ENCODE measurements at regions not wholly inside any gene's neighbourhood (a gene's known extent, or its start where the extent isn't known, plus 50 kb on each side); places are given as distances from the start of the nearest gene placed in this dataset.
"Not testable (repeated sequence)": the region's sequence is repeated elsewhere in the genome, so short reads cannot be mapped to it uniquely, and the experiment has no call there.

DNA sequence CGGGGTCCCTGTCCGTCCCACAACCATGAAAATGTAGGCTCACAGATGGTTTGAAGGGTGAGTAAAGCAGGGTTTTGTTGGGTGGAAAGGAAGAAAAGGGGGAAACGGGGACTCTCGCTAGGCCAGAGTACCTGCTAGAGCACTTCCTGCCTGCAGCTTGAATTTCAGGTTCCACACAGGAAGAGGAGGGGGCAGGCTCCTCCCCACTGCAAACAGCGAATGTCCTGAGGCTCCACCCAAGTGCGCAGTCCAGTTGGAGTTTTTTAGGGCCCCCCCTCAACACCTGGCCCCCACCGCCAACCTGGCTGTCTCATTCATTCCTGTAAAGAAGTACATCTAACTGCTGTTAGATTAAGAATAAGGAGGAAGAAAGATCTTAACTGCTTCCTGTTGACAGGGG lies 414.7 kb downstream of the SH2D4B start:
- DNase-seq (ENCODE audit: insufficient read length, low spot score): no peak
- FAIRE-seq: no peak
- TF ChIP-seq, protein P1, sequence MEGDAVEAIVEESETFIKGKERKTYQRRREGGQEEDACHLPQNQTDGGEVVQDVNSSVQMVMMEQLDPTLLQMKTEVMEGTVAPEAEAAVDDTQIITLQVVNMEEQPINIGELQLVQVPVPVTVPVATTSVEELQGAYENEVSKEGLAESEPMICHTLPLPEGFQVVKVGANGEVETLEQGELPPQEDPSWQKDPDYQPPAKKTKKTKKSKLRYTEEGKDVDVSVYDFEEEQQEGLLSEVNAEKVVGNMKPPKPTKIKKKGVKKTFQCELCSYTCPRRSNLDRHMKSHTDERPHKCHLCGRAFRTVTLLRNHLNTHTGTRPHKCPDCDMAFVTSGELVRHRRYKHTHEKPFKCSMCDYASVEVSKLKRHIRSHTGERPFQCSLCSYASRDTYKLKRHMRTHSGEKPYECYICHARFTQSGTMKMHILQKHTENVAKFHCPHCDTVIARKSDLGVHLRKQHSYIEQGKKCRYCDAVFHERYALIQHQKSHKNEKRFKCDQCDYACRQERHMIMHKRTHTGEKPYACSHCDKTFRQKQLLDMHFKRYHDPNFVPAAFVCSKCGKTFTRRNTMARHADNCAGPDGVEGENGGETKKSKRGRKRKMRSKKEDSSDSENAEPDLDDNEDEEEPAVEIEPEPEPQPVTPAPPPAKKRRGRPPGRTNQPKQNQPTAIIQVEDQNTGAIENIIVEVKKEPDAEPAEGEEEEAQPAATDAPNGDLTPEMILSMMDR (IDR thresholded peaks at IDR 0.05; ENCODE audit: insufficient read depth, missing control alignments): no peak

DNA sequence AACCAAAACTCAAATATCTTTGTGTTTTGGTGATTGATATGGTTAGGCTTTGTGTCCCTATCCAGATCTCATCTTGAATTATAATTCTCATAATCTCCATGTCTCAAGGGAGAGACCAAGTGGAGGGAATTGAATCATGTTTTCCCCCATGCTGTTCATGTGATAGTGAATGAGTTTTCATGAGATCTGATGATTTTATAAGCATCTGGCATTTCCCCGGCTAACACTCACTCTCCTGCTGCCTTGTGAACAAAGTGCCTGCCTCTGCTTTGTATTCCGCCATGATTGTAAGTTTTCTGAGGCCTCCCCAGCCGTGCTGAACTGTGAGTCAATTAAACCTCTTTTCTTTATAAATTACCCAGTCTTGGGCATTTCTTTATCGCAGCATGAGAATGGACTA lies 419.5 kb downstream of the SH2D4B start:
- no peak for FAIRE-seq

DNA sequence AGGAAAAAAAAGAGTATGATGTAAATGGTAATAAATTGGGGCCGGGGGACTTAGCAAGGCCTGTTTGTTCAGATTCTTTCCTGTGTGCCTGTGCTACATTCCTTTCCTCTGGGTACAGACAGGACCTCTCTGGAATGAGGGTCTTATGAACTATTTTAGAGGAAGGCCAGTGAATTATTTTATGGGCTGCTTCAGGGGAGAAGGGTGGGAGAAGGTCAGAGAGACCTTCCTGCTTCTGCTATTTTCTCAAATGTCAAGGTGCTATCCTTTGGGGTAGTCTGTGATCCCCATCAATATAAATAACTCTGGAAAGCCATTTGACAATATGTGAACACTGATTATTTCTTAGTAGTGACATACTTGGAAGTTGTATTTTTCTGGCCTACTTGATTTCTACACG lies 426.5 kb downstream of the SH2D4B start:
- FAIRE-seq (no peak), DNase-seq (ENCODE audit: insufficient read length, low spot score) (no peak)
- TF ChIP-seq, protein P1 (IDR thresholded peaks at IDR 0.05; ENCODE audit: insufficient read depth, missing control alignments): no peak

More for the DNA sequence above, 419.5 kb downstream of the SH2D4B start:
- TF ChIP-seq, protein P1 (IDR thresholded peaks at IDR 0.05; ENCODE audit: insufficient read depth, missing control alignments): no peak
- DNase-seq (ENCODE audit: insufficient read length, low spot score): no peak

DNA sequence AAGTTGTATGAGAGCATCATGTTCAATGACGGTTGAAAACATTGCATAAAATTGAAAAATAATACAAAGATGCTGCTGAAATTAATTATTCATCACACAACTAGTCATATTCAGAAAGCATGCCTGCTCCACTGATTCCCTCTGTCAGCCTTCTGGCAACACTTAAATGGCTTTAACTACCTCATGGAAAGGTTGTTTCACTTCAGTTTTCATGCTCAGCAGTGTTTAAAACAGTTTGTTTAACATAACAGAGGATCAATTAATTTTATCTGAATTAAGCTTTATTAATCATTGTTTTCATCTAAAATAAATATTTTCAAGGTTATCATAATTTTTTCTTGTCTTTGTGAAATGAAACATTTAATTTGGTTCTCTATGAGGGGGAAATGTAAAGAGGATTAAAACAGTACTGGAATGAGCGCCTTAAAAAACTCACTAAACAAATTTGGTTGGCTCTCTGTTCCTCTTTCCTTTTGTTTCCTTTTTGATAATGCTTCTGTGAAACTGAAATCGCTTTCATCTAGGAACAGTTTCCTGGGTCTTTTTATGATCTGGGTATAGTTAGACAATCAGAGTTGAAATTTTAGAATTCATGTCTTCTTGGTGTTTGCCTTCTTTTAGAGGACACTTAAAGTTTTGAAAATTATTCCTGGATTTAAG lies 427.4 kb downstream of the SH2D4B start:
- FAIRE-seq: peak; percentile 25
- TF ChIP-seq, protein P1 (IDR thresholded peaks at IDR 0.05; ENCODE audit: insufficient read depth, missing control alignments): no peak

DNA sequence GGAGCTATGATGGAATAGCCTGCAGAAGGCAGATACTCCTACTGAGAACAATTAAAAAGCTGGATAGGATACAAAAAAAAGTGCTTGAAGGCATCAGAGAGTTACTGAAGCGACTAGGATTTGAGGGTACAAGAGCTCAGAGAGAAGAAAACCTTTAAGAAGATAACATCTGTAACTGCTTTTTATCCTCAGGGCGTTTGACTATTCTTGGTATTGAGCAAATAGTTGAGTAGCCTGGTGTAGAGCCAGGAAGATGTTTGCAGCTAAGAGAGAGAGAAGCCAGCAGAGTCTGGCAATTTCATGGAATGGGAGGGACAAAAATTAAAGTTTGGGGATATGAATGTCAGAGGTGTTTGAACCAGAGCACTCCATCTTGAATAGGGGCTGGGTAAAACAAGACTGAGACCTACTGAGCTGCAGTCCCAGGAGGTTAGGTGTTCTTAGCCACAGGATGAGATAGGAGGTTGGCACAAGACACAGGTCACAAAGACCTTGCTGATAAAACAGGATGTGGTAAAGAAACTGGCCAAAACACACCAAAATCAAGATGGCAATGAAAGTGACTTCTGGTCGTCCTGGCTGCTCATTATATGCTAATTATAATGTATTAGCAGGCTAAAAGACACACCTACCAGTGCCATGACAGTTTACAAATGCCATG lies 428.8 kb downstream of the SH2D4B start:
- TF ChIP-seq, protein P1 (IDR thresholded peaks at IDR 0.05; ENCODE audit: insufficient read depth, missing control alignments): no peak
- no peak for FAIRE-seq

More for the DNA sequence above, 427.4 kb downstream of the SH2D4B start:
- no peak for DNase-seq (ENCODE audit: insufficient read length, low spot score)

DNA sequence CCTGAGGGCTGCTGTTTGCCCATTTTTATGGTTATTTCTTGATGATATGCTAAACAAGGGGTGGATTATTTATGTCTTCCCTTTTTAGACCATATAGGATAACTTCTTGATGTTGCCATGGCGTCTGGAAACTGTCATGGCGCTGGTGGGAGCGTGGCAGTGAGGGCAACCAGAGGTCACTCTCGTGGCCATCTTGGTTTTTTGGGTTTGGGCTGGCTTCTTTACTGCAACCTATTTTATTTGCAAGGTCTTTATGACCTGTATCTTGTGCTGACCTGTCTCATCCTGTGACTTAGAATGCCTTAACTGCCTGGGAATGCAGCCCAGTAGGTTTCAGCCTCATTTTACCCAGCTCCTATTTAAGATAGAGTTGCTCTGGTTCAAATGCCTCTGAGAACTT lies 429.7 kb downstream of the SH2D4B start:
- not testable (repeated sequence) for DNase-seq (ENCODE audit: insufficient read length, low spot score); FAIRE-seq

More for the DNA sequence above, 428.8 kb downstream of the SH2D4B start:
- no peak for DNase-seq (ENCODE audit: insufficient read length, low spot score)

DNA sequence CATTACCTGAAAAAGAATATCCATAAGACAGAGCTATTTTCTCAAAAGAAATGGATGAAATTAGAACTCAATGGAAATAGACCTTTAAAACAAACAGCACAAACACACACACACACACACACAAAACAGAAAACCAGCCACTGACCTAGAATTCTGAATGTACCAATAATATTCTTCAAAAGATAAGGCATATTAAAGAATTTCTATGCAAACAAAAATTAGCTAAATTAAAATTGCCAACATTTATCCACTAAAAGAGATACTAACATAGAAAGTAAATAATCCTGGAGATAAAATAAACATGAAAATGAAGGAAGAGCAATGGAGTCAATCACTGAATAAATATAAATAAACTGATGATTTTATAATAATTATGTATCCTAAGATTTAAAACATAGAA lies 431.2 kb downstream of the SH2D4B start:
- no peak for DNase-seq (ENCODE audit: insufficient read length, low spot score)
- FAIRE-seq: no peak
- TF ChIP-seq, protein P1 (IDR thresholded peaks at IDR 0.05; ENCODE audit: insufficient read depth, missing control alignments): no peak

All from D721Med (cell line).